Inflammatory macrophage treated with lipopolysaccharide for 4 hours (primary cell): ENCODE measurements at regions not wholly inside any gene's neighbourhood (a gene's known extent, or its start where the extent isn't known, plus 50 kb on each side); places are given as distances from the start of the nearest gene placed in this dataset.
"Not testable (repeated sequence)": the region's sequence is repeated elsewhere in the genome, so short reads cannot be mapped to it uniquely, and the experiment has no call there.

Experiments used
- DNase-seq: peaks from one replicate; pipeline ENCODE4 v3.0.0-alpha.2; 2020

DNA sequence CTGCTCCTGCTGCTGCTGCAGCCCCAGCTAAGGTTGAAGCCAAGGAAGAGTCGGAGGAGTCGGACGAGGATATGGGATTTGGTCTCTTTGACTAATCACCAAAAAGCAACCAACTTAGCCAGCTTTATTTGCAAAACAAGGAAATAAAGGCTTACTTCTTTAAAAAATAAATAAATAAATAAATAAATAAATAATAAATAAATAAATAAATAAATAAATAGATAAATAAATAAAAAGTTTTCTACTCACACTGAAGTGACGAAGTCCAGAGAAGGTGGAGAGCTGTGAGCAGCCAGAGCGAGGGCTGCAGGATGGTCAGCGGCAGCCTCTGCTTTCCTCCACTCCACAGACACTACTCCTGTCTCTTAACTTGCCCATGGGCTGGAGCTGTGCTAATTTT is 105.6 kb upstream of the ATL2 start:
- DNase-seq, result not testable (repeated sequence)

DNA sequence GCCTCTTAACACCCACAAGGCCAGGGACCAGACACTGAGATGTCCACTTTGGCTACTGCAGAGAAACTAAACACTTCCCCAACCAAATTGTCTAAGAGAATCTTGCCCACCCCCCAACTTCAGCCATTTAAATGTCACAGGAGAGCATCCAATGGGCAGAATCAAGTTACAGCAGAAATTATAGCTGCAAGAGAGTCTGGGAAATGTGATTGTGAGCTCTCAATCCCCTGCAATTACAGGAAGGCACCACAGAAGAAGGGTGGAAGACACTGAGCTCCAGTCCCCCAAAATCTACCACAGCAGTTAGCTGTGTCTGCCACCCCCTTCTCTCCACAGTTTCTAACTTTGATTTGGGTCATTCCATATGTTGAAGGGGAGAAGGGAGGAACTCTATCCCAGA is 103.5 kb upstream of the ATL2 start:
- DNase-seq, result no peak

DNA sequence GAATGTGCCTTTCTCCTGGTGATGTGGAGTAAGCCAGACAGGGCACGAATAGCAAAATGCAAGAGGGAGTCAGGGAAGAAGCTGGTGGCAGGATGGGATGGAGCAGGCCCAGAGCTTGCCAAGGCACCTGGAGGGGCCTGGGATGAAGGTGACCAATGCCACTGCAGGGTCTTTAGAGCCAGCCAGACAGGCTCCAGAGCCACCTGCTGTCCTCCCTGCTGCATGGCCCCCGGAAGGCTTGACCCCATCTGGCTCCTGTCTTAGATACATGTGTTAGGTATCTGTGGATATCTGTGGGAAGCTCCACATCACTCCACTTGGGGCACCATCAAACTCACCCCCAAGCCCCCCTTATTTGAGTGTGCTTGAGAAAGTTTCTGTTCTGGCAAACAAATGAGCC is 99.9 kb upstream of the ATL2 start:
- DNase-seq, result no peak

DNA sequence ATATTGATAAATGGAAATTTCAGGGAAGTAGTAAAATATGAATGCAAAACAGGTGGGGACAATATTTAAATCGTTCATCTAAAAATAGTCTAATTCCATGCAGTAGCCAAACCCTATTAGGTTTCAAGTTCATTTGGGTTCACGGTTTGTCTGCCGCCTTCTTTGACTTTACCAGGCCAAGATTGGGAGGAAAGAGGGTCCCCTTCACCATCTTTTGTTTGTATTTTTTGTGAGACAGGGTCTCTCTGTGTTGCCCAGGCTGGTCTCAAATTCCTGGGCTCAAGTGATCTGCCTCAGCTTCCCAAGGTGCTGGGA is 98.5 kb upstream of the ATL2 start:
- no peak for DNase-seq

DNA sequence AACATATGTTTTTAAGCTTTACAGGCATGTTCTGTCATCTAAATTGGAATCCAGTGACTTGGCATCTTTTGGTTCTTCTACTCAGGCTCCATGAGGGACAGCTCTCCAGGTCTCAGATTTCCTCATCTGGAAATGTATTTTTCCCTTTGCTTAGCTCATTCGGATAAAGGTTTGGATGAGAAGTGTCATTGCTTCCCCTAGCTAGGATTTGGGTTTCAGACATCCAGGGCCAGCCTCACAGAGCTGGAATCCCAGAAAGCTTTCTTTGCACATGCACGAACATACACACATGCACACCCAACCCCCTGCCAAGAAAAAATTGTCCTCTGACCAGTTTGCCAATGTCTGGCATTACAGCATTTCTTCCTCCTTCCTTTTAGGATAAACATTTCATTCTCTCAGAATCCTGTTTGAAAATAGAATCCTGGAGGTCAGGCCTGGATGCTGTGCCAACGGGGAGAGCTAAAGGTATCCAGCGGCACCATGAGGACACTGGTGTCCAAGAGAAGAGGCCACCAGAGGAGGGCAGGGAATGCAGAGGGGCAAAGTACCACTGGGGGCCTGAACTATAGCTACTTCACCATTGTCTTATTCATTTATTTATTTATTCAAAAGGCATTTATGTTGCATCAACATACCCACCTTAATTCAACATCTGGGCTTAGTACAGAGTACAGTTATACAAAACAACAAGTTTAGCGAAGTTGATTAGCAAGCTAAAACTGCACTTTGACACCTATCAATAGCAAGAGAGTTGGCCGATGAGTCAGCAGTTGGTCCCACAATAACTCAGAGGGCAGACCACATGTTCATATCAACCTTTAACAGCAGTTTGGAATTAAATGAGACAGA is 97.9 kb upstream of the ATL2 start:
- DNase-seq, result no peak

DNA sequence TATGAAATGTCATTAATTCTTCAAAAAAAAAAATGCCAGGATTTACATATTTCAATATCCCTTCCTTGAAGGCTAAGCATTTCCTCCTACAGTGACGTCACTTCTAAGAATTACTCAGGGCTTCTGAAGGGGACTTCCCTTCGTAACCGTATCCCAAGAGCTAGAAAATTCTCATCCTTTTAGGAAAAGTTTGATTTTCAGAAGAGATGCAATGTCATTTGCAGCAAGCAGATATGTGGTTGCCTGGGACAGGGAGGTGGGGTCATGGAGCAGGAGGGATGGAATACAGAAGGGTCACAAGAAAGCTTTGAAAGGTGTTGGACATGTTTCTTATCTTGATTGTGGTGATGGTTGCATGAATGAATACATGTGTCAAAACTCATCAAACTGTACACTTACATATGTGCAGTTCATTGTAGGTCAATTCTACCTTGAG is 97.0 kb upstream of the ATL2 start:
- DNase-seq, result peak; percentile 89

DNA sequence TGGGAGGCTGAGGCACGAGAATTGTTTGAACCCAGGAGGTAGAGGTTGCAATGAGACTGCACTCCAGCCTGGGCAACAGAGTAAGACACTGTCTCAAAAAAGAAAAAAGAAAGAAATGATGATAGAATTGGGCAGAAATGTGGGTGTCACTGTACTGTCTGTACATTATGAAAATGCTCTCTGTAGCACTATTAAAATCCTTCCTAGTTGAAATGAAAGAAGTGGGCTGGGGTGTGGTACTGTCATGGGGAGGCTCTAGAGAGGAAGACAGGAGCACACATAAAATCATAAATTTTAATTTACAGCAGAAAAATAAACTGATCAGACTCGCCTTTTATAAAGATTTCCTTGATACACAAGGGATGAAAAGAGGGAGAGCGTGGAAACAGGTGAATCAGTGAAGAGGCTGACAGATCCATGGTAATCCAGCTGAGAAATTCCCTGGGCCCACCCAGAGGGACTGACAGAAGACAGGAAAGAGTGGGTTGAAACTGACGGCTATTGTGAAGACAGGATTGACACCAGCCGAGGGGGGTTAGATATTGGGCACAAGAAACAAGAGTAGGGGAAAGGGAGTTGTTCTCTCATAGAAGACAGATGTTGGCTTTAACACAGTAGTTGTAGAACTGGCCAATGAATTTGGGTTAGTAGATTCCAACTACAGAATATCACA is 96.4 kb upstream of the ATL2 start:
- DNase-seq, result peak; percentile 27

DNA sequence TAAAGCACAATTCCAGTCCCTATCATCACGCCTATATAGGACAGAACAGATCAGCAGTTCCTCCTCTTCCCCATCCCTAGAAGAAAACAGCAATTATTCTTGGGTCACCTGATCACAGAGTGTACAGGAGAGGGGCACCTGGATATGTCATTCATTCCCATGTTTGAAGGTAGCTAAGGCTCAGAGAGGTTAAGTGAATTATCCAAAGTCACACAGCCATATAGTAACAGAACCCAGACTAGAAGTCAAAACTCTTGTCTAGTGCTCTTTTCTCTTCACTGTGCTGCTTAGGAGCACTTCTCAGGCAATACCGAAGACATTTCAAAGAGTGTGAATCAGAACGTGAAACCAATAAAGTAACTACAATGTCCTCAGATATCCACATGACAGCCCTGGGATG is 93.0 kb upstream of the ATL2 start:
- DNase-seq, result no peak

DNA sequence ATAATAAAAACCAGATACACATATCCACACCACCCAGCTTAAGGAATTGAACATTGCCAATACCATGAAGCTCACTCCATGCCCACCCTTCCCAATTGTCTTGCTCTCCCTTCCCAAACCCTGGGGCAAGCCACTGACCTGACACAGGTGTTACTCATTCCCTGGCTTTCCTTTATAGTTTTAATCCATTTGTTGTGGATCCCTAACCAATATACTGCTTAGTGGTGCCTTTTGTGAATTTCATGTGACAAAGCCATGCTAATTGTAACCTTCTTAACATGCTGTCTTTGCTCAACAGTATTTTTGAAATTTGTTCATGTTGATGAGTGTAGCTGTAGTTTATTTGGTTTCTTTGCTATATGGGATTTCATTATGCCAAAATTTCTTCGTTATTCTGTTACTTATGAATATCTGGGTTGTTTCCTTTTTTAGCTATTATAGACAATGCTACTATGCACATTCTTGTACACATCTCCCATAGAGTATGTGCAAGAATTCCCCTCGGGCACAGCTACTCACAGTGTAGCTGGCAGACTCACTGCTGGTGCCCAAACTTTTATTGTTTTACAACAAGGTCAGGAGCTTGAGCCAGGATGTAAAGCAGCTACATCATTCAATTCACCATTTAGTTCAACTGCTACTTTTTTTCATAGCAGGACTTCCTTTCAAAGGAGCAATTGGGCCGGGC is 90.8 kb upstream of the ATL2 start:
- DNase-seq, result no peak

DNA sequence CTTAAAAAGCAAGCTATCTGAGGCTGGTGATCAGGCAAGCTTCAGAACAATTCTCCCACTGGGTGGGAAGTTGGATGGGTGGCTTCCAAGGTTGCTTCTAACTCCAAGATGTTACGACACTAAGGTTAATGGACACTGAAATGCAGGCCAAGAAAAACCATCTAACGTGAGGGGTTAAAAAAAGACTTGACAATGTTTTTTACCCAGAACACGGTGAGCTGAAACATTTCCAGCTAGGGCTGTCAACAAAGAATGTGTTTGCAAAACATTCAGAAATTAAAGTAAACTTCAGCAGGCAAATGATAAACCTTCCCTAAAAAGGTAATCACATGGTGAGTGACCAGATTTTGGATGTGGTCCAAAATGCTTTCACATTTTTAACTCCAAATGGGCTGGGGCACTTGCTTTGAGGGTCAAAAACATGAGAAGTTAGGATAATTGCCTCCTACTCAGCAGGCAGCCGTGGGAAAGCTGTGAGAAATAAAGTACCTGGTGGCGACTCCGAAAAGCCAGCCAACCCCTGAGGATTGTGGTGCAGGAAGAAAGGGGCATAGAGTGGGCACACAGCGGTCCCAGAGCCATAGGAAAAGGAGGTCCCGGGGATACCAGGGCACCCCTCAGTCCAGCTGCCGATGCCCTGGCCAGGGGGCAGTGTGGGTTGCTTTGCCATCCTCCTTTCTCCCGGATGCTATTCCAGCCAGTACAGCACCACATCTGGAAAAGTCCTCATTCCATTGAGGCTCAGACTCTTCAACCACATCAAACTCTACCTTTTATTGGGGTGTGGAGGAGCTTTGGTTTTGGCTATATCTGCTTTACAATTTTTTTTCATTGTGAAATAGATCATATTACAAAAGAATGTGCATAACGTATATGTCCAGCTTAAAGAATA is 90.0 kb upstream of the ATL2 start:
- no peak for DNase-seq

DNA sequence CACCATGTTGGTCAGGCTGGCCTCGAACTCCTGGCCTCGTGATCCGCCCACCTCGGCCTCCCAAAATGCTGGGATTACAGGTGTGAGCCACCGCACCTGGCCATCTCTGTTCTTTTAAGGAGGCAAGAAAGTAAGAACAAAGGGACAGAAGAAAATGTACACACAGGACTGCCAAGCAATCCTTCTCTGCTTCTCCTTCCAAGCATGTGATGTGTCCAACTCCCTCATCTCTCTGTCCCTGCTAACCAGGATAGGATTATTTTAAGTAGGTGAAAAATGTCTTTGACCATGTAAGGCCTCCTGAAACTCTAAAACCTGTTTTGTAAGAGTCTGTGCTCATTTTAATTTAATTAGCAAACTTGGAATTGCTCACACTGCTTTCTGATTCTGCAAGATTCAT is 89.3 kb upstream of the ATL2 start:
- no peak for DNase-seq

DNA sequence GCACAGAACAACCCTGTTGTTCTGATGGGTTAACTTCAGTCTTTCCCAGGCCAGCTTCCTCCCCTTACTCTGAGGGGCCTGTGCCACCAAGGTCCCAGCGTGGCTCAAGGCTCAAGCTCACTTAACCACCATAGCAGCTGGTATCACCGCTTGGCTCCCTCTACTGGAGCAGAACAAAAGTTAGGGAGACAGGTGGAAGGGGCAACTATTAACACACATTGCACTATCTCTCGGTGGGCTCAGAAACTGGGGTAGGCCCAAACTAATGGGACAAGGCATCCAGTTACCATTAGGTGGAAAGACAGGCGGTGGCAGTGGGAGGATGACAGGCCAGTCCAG is 88.7 kb upstream of the ATL2 start:
- DNase-seq, result peak; percentile 37

DNA sequence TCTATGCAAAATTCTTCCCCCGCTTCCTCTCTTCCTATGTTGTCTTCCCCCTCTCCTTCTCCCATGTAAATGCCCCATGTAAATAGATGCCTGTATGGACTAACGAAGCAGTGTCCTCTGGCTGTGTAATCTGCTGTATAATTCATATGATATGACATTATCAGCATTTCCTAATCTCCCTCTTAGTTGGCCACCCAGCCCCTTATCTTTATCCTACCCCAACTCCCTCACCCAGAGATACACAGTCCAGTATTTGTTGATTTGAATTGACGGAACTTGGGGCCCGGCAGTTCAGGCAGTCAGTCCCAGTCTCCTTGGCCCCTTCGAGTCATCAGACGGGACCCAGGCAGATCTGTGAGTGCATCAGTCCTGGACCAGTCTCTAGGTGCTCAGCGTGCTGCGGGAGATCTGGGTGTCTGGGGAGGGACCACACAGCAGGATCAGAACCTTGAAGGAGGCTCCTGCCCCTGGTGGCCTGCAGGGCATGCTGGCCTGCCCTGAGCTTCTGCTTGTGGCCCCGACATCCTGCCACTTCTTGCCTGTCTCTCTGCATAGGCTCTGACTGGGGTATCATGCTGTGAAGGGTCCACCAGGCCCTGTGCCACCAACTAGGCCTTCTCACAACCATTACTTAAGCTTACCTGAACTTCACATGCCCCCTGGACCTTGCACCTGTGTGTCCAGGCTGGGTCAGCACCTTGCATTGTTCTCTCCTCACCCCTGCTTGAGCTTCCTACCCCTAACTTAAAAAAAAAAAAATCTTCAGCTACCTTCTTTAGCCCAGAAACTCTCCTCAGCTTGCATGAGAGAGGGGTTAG is 88.1 kb upstream of the ATL2 start:
- DNase-seq, result no peak

DNA sequence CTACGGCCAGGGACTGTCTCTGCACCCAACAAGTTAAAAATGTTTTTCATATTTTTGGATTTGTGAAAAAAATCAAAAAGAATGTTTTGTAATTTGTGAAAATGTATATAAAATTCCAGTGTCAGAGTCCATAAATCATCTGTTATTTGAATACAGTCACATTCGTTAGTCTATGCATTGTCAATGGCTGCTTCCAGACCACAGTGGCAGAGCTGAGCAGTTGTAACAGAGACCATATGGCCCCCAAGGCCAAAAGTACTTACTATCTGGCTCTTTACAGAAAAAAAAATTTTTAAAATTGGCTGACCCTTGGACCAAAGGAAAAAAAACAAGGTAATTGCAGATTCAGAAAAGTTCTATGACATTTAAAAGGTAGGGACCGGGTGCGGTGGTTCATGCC is 86.7 kb upstream of the ATL2 start:
- DNase-seq, result no peak

DNA sequence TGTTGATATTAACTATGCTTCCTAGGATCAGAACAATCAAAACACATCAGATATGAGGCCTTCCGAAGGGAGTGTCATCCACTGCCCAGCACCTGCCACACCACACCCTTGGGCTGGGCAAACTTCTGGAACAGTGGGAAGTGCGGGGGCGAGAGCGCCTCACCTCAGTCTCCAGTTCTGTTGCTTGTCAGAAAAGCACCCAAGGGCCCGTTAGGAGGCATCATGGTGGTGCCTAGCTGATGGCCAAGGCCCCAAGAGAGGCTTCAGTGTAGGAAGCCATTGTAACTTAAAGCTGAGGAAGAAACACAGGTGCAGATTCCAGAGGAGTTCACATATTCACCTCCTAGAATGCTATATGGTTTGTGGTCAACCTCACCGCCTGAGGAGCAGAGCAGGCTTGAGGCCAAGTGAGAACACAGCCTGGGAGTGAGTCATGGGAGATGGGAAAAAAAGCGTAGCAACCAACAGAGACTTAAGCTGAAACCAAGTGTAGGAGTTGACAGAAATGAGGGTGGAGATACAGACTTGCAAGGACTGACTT is 85.1 kb upstream of the ATL2 start:
- no peak for DNase-seq

DNA sequence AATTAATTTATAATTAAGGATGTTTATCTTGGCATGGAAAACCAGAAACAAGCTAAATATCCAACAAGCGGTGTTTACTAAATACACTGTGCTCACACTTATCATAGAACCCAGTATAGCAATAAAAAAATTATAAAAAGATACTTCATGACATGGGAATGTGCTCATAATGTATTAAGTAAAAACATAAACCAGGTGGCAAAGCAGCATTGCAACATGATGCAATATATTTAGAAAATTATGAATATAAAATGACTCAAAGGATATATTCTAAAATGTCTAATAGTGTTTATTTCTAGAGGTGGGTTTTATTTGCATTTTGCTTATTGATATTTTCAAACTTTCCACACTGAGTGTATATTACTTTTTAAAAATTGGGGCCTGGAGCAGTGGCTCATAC is 84.4 kb upstream of the ATL2 start:
- no peak for DNase-seq

DNA sequence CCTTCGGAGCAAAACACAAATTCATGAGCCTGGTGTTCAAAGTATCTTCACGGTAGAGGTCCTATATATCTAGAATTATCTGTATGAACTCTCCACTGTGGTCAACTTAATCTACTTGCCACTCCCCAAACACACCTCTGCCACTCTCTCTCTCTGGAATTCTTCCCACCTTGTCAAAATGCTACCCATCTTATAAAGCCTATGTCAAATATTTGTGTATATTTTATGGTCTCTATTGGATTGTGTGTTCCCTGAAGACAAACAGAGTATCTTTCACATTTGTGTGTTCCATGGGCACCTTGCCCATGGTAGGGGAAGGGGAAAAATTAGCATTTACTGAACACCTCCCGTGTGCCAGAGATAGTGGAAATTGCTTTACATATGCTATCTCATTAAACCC is 83.2 kb upstream of the ATL2 start:
- no peak for DNase-seq

DNA sequence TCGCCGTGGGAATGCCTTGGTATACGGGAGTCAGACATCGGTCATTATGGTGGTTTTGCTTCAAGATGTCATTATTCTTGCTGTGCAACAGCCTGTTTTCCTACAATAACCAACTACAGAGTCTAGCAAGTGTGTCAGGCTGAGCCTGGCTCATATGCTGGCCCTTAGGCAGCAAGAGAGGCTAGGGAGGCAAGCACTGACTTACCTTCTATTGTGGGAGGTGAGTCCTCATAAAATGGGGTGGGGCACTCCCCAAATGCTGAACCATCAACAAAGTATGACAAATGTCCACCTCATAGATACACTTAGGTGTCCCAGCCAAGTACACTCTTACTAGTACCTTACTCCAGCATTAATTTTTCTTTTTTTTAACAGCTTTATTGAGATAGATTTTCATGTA is 77.0 kb upstream of the ATL2 start:
- no peak for DNase-seq

DNA sequence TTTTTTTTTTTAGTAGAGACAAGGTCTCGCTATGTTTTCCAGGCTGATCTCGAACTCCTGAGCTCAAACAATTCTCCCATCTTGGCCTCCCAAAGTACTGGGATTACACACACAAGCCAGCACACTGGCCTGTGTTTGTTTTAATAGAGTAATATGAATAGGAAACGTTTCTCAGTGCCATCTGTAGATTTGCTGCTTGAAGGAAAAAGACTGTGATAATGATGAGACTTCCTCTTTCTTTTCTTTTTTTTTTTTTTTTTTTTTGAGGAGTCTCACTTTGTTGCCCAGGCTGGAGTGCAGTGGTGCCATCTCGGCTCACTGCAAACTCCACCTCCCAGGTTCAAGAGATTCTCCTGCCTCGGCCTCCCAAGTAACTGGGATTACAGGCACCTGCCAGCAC is 74.7 kb upstream of the ATL2 start:
- DNase-seq, result not testable (repeated sequence)

DNA sequence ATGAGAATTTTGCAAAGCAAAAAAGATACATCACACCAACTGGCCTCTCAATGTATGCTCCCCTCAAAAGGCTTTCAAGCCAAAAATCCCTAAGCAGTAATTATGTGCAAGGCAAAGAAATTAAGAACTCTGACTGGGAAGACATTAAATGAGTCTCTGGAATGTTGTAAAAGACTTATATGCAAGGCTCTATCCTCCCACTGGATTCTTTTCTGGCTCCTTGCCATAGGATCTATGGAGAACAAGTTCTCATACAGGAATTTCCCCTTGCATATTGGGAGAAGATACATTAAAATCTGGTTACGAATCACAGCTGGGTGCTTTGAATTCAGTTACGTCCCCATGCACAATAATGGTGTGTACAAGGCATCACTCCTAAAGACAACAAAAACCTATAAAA is 73.4 kb upstream of the ATL2 start:
- no peak for DNase-seq

DNA sequence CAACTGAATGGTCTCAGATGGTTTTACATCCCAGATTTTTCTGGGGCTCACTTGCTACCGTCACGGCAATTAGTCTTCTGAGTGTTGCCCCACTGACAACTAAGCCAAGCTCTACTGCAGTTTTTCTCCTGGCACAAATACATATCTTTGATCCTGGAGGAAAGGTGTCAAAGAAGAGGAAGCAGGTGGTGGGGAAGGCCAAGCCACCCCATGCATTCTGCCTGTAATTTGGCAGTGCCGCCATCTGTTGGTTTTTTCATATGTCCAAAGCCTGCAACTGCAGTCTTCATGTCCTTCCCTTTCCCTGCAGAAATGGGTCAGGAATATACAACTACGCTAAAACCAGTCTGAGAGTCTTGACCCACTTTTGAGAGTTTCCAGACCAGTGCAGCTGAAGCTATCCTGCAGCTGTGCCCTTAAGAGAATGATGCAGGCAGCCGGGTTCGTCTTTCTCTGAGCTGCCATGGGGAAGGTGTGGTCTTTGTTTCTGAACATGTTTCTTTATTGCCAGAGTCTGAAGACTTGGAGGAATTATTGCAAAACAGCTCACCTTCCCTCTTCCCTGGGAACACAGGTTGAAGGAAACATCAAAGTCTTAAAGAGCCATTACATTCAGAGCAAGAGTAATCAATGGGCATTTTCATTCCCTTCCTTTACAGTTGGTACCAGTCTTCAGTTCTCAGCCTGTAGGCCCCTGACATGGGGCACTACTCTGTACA is 71.8 kb upstream of the ATL2 start:
- DNase-seq, result no peak
